Lung microvascular endothelial cell (primary cell): ENCODE measurements at regions not wholly inside any gene's neighbourhood (a gene's known extent, or its start where the extent isn't known, plus 50 kb on each side); places are given as distances from the start of the nearest gene placed in this dataset.
A peak's percentile ranks its signal among the peaks of the same experiment; 100 is the strongest.

ENCODE experiments used
- DNase-seq, 2 donors: peaks; one replicate each; pipeline versions ENCODE4 v3.0.0 to v3.0.0-alpha.2; 2010; ENCODE audit warnings: low read depth in 2 of 2

GRCh38 chr22:27518531-27519340 lies 282.8 kb downstream of the MN1 start:
- no peak for DNase-seq

- DNase-seq: no peak
Measured at GRCh38 chr22:27523711-27524110, 277.8 kb downstream of the MN1 start.

- no peak for DNase-seq
Measured at GRCh38 chr22:27525711-27526110, 275.8 kb downstream of the MN1 start.

- DNase-seq: no peak
Measured at GRCh38 chr22:27526901-27527300, 274.7 kb downstream of the MN1 start.

GRCh38 chr22:27531782-27532530 lies 269.6 kb downstream of the MN1 start:
- peak in 1 of 2 donors; percentile 43 for DNase-seq

- DNase-seq: no peak
Measured at GRCh38 chr22:27533105-27533745, 268.3 kb downstream of the MN1 start.

GRCh38 chr22:27534720-27535125 lies 266.8 kb downstream of the MN1 start:
- DNase-seq: no peak

- DNase-seq: no peak
Measured at GRCh38 chr22:27535452-27535851, 266.1 kb downstream of the MN1 start.

- DNase-seq: no peak
Measured at GRCh38 chr22:27537501-27537900, 264.1 kb downstream of the MN1 start.

GRCh38 chr22:27538666-27539065 lies 262.9 kb downstream of the MN1 start:
- DNase-seq: no peak

GRCh38 chr22:27540247-27540646 lies 261.3 kb downstream of the MN1 start:
- DNase-seq: no peak

GRCh38 chr22:27540656-27541396 lies 260.7 kb downstream of the MN1 start:
- no peak for DNase-seq

- no peak for DNase-seq
Measured at GRCh38 chr22:27541836-27542235, 259.7 kb downstream of the MN1 start.

GRCh38 chr22:27542602-27543001 lies 259.0 kb downstream of the MN1 start:
- DNase-seq: no peak

GRCh38 chr22:27543460-27543859 lies 258.1 kb downstream of the MN1 start:
- DNase-seq: no peak

GRCh38 chr22:27545085-27545484 lies 256.5 kb downstream of the MN1 start:
- no peak for DNase-seq

GRCh38 chr22:27546157-27546935 lies 255.2 kb downstream of the MN1 start:
- DNase-seq: no peak

GRCh38 chr22:27551402-27551801 lies 250.2 kb downstream of the MN1 start:
- no peak for DNase-seq

GRCh38 chr22:27552176-27552575 lies 249.4 kb downstream of the MN1 start:
- DNase-seq: no peak

- DNase-seq: no peak
Measured at GRCh38 chr22:27552863-27553262, 248.7 kb downstream of the MN1 start.
